Right lobe of liver (tissue), 6 donors: ENCODE measurements at regions not wholly inside any gene's neighbourhood (a gene's known extent, or its start where the extent isn't known, plus 50 kb on each side); places are given as distances from the start of the nearest gene placed in this dataset.
"Not testable (repeated sequence)": the region's sequence is repeated elsewhere in the genome, so short reads cannot be mapped to it uniquely, and the experiment has no call there.

ENCODE experiments used
- ATAC-seq, 4 donors: fragments of 200-7000 bp; cut with Tn5 transposase; one replicate each; pipeline ENCODE4 v1.9.1; 2020; ENCODE audit warnings: mild to moderate bottlenecking in 4 of 4, moderate library complexity in 4 of 4
- DNase-seq, 3 donors: peaks; one replicate each; pipeline ENCODE4 v3.0.0-alpha.2; 2020
- H3K27ac ChIP-seq, 3 donors: fragments of 200-600 bp; one replicate each; pipeline ENCODE4 v1.8.0; 2022
- H3K27me3 ChIP-seq, 2 donors: fragments of 200-600 bp; one replicate each; pipeline ENCODE4 v1.8.0; 2022
- H3K36me3 ChIP-seq, 4 donors: fragments of 200-600 bp; sonication (generic) in 1 of 4; one replicate each; pipeline versions ENCODE4 v1.5.1 to v1.8.0; 2017 to 2022; ENCODE audit warnings: control low read depth in 1 of 4
- H3K4me1 ChIP-seq, 4 donors: fragments of 200-600 bp; sonication (generic) in 1 of 4; one replicate each; pipeline versions ENCODE4 v1.5.1 to v1.8.0; 2017 to 2022; ENCODE audit warnings: control low read depth in 1 of 4
- H3K4me3 ChIP-seq, 3 donors: fragments of 200-600 bp; one replicate each; pipeline ENCODE4 v1.8.0; 2022
- H3K9me3 ChIP-seq, 4 donors: fragments of 200-600 bp; sonication (generic) in 1 of 4; one replicate each; pipeline versions ENCODE4 v1.5.1 to v1.8.0; 2017 to 2022; ENCODE audit warnings: control low read depth in 1 of 4
- POLR2A ChIP-seq: fragments of 450-650 bp; IDR thresholded peaks from one replicate; pipeline ENCODE4 v1.6.1; 2017; ENCODE audit warnings: antibody characterized with exemption, mild to moderate bottlenecking
- WGBS: methylation state at CpG from one replicate; pipeline ENCODE4 v1.1.6; 2018; ENCODE audit warnings: low coverage, low lambda C conversion rate; ENCODE audit not compliant: insufficient coverage; ENCODE audit errors: missing lambda C conversion rate; 5-methylcytosine and 5-hydroxymethylcytosine counted together
- intact Hi-C, 2 donors: fragments of 100-400 bp; cut with DNase I; formaldehyde crosslinking; loops; one replicate each; pipeline versions ENCODE4 v1.11.2 to v1.14.1; 2022
- TF ChIP-seq, protein P1 (sequence below), 4 donors: fragments of 200-600 bp in 3 of 4; fragments of 450-650 bp in 1 of 4; IDR thresholded peaks; one replicate each; pipeline versions ENCODE4 v1.5.1 to v1.8.0; 2016 to 2022; ENCODE audit warnings: antibody characterized with exemption in 4 of 4, mild to moderate bottlenecking in 2 of 4
- donor health status: DM: no; HTN: yes; CAD: no.
- donor health status: DM: no; HTN: no; CAD: no.
- donor health status: DM: no; HTN: no; CAD: no.
- donor health status: DM: no; HTN: yes; CAD: no.
- donor health status: DM: no; HTN: yes; CAD: no.

DNA sequence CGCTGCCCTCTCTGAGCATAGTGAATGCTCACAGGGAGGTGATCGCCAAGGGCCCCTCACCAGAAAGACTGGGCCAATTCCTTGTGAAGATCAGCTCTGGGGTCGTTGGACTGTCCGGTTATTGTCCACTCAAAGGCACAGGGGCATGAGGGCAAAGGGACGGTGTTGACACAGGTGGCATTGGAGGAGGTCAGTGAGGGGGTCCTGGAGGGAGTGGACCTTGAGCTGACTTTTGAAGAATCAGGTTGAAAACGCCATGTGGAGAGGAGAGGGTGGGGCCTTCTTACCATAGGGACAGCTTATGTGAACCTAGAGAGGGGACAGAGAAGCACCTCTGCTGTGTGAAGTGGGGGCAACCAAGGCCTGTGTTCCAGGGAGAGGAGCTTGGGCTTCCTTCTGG, 131.5 kb downstream of the TFCP2L1 start:
- no peaks in the 10 kb centered on the region for H3K4me1 ChIP-seq
- intact Hi-C loops: no loop called here
- no peaks in the 10 kb centered on the region for H3K27me3 ChIP-seq
- no peaks in the 10 kb centered on the region for H3K9me3 ChIP-seq
- H3K27ac ChIP-seq: no peak overlapping the region
- 58% methylated on average over 3 of the region's 6 CpGs for WGBS
- TF ChIP-seq, protein P1, sequence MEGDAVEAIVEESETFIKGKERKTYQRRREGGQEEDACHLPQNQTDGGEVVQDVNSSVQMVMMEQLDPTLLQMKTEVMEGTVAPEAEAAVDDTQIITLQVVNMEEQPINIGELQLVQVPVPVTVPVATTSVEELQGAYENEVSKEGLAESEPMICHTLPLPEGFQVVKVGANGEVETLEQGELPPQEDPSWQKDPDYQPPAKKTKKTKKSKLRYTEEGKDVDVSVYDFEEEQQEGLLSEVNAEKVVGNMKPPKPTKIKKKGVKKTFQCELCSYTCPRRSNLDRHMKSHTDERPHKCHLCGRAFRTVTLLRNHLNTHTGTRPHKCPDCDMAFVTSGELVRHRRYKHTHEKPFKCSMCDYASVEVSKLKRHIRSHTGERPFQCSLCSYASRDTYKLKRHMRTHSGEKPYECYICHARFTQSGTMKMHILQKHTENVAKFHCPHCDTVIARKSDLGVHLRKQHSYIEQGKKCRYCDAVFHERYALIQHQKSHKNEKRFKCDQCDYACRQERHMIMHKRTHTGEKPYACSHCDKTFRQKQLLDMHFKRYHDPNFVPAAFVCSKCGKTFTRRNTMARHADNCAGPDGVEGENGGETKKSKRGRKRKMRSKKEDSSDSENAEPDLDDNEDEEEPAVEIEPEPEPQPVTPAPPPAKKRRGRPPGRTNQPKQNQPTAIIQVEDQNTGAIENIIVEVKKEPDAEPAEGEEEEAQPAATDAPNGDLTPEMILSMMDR (IDR thresholded peaks at IDR 0.05): no peak
- TF ChIP-seq POLR2A: no peak
- no peak for DNase-seq
- no peak overlapping the region for H3K4me3 ChIP-seq
- no peaks in the 10 kb centered on the region for H3K36me3 ChIP-seq
- no peak for ATAC-seq

DNA sequence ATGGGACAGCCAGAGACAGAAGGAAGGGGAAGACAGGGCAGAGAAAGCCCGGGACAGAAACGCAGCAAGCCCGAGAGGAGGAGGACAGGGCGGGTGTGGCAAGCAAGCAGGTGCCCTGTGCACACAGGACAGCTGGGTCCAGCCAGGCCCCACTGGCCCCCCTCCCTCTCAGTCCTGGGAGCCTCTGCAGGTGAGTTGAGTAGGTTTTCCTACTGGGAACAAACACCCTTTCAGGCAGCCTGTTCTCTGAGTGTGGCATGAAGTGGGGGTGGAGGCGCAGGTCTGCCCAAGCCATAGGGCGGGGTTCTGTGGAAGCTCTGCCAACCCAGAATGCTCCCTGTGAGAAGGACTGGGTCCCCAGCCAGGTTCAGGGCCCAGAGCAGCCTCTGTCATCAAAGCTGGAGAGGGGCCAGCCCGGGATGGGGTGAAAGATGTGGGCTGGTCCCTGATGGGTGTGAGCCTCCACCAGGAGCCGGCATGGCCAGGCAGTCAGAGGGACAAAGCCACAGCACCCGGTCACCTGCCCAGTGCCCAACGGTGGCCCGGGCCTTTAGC, 129.4 kb downstream of the TFCP2L1 start:
- no peaks in the 10 kb centered on the region for H3K36me3 ChIP-seq
- intact Hi-C loops: no loop called here
- no peak overlapping the region for H3K4me3 ChIP-seq
- no peaks in the 10 kb centered on the region for H3K27me3 ChIP-seq
- TF ChIP-seq POLR2A: no peak
- TF ChIP-seq, protein P1 (IDR thresholded peaks at IDR 0.05): no peak
- H3K27ac ChIP-seq: no peak overlapping the region
- DNase-seq: no peak
- ATAC-seq: peak in 2 of 4 donors; percentile 18
- H3K4me1 ChIP-seq: no peaks in the 10 kb centered on the region
- no peaks in the 10 kb centered on the region for H3K9me3 ChIP-seq
- 40% methylated on average over 3 of the region's 11 CpGs for WGBS

DNA sequence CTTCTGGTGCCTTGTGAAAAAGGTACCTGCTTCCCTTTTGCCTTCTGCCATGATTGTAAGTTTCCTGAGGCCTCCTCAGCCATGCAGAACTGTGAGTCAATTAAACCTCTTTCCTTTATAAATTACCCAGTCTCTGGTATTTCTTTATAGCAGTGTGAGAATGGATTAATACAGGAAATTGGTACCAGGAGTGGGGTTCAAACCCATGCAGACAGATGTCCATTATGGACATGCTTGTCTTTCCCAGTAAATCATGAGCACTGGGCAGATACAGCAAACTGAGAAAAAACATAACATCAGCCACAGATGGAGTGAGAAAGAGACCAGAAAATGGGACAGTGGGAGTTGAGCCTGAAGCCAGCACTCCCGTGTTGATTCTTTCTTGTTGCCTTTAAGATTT, 127.5 kb downstream of the TFCP2L1 start:
- ATAC-seq, intact Hi-C loops, H3K9me3 ChIP-seq, H3K36me3 ChIP-seq, H3K4me1 ChIP-seq, H3K27ac ChIP-seq, H3K4me3 ChIP-seq, H3K27me3 ChIP-seq, DNase-seq: not testable (repeated sequence)
- 70% methylated on average over 1 of the region's 1 CpG for WGBS

DNA sequence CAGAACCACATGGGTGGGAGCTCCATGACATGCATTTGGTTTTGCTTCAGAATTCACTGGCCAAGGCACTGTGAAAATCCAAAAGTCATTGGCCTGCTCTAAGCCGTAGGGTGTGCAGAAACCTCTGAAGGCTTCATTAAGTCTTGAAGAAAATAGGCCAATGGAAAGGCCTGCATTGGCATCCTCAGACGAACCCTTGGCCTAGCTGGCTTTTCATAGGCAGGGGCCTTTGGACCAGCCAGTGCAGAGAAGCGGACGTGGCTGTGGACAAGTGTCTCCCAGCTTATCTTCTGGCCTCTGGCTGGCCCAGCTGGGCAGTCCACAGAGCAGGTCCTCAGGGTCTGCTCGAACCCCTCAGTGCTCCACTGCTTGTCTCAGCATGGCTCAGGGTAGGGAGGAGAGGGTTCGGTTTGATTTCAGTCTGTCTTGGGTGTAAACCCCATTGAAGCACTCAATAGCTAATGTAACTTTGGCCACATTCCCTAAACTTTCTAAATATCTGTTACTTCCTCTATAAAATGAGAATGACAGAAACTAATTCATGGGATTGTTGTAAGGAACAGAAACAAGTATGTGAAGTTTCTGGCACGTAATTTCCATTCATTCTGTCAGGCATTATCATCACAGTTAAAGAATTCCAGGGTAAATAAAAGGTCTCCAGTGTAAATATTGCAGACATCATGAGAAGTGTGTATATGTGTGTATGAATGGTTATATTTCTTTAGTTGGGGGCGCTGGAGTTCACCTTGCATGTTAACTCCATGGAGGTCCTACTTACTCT, 125.5 kb downstream of the TFCP2L1 start:
- Histone ChIP-seq H3K27me3 (no peaks in the 10 kb centered on the region), H3K4me3 (no peak overlapping the region), H3K36me3 (no peaks in the 10 kb centered on the region), H3K27ac (no peak overlapping the region), H3K9me3 (no peaks in the 10 kb centered on the region), H3K4me1 (no peaks in the 10 kb centered on the region)
- WGBS: 59% methylated on average over 5 of the region's 8 CpGs
- no peak for ATAC-seq
- TF ChIP-seq, protein P1 (IDR thresholded peaks at IDR 0.05): no peak
- no peak for TF ChIP-seq POLR2A
- no peak for DNase-seq
- intact Hi-C loops: no loop called here

DNA sequence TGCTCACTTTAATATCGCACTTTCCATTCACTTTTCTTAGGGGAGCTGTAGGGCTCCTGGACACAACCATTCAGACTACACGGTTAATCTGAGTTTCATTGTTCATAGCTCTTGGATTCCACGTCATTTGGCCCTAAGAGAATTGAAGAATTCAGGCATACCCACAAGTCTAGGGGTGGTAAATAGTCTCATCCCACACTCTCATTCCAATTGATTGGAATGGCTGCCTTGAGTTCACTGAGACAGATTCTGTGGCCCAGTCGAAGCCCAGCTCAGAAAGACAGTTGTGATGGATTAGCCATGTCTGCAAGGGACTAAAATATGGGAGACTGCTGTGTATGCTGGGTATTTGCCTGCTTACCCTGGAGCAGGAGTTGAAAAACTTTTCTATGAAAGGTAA, 124.6 kb downstream of the TFCP2L1 start:
- intact Hi-C loops: no loop called here
- Histone ChIP-seq H3K9me3 (no peaks in the 10 kb centered on the region), H3K36me3 (no peaks in the 10 kb centered on the region), H3K27me3 (no peaks in the 10 kb centered on the region), H3K4me1 (no peaks in the 10 kb centered on the region), H3K4me3 (no peak overlapping the region), H3K27ac (no peak overlapping the region)
- 59% methylated on average over 4 of the region's 4 CpGs for WGBS
- no peak for TF ChIP-seq POLR2A
- TF ChIP-seq, protein P1 (IDR thresholded peaks at IDR 0.05): no peak
- ATAC-seq (no peak), DNase-seq (no peak)
